CD4-positive, alpha-beta memory T cell (primary cell): ENCODE measurements at regions not wholly inside any gene's neighbourhood (a gene's known extent, or its start where the extent isn't known, plus 50 kb on each side); places are given as distances from the start of the nearest gene placed in this dataset.

Experiments
- CTCF ChIA-PET: fragments of 350-600 bp; sonication (Branson Sonifier 250); formaldehyde crosslinking; loops from one replicate; lab custom pipeline; 2021; ENCODE audit warnings: inconsistent platforms; ENCODE audit not compliant: partially characterized antibody; lab: Charles Lee
- POLR2A ChIA-PET: fragments of 350-600 bp; sonication (Branson Sonifier 250); formaldehyde crosslinking; loops from one replicate; lab custom pipeline; 2021; ENCODE audit not compliant: partially characterized antibody; lab: Charles Lee
- DNase-seq, 5 donors: peaks; one replicate each; pipeline versions ENCODE4 v3.0.0 to v3.0.0-alpha.2; 2020 to 2022; ENCODE audit warnings: mixed read lengths in 1 of 5
- H3K27ac ChIP-seq: one replicate; pipeline ENCODE4 v1.7.0; 2013; ENCODE audit warnings: low read depth, low read length
- H3K27me3 ChIP-seq: 2 replicates; pipeline ENCODE4 v1.7.0; 2013; ENCODE audit warnings: mild to moderate bottlenecking, low read length, moderate library complexity; ENCODE audit not compliant: insufficient read depth
- H3K36me3 ChIP-seq: 2 replicates; pipeline ENCODE4 v1.7.0; 2013; ENCODE audit warnings: mild to moderate bottlenecking, low read length, moderate library complexity; ENCODE audit not compliant: insufficient read depth
- H3K4me1 ChIP-seq: 2 replicates; pipeline ENCODE4 v1.7.0; 2013; ENCODE audit warnings: mild to moderate bottlenecking, low read length, moderate library complexity; ENCODE audit not compliant: insufficient read depth
- H3K4me3 ChIP-seq, 2 donors: one replicate each; pipeline ENCODE4 v1.7.0; 2013; ENCODE audit warnings: low read length in 2 of 2, mild to moderate bottlenecking in 1 of 2
- H3K9me3 ChIP-seq, 2 donors: one replicate each; pipeline ENCODE4 v1.7.0; 2013; ENCODE audit warnings: low read length in 2 of 2, control low read depth in 1 of 2; ENCODE audit not compliant: control insufficient read depth in 1 of 2
- H3K27ac Mint-ChIP-seq, 7 donors: one replicate each; pipeline ENCODE4 v1.8.0; 2020 to 2021; ENCODE audit warnings: mixed read lengths in 7 of 7, mild to moderate bottlenecking in 6 of 7, inconsistent platforms in 3 of 7, moderate library complexity in 3 of 7
- H3K27me3 Mint-ChIP-seq, 2 donors: one replicate each; pipeline ENCODE4 v1.8.0; 2020 to 2021; ENCODE audit warnings: mixed read lengths in 2 of 2
- H3K36me3 Mint-ChIP-seq, 2 donors: one replicate each; pipeline ENCODE4 v1.8.0; 2020 to 2021; ENCODE audit warnings: mixed read lengths in 2 of 2, inconsistent platforms in 1 of 2, mild to moderate bottlenecking in 1 of 2
- H3K4me1 Mint-ChIP-seq, 4 donors: one replicate each; pipeline ENCODE4 v1.8.0; 2020 to 2021; ENCODE audit warnings: mixed read lengths in 4 of 4, mild to moderate bottlenecking in 1 of 4
- H3K4me3 Mint-ChIP-seq, 8 donors: one replicate each; pipeline ENCODE4 v1.8.0; 2020 to 2021; ENCODE audit warnings: mixed read lengths in 8 of 8, mild to moderate bottlenecking in 7 of 8, moderate library complexity in 6 of 8, inconsistent platforms in 3 of 8
- H3K9me3 Mint-ChIP-seq, 8 donors: one replicate each; pipeline ENCODE4 v1.8.0; 2020 to 2021; ENCODE audit warnings: mixed read lengths in 8 of 8, mild to moderate bottlenecking in 5 of 8, inconsistent platforms in 3 of 8, moderate library complexity in 1 of 8
- intact Hi-C: fragments of 100-400 bp; cut with micrococcal nuclease; formaldehyde crosslinking; loops from one replicate; pipeline ENCODE4 v1.15.1; 2023

GRCh38 chr6:144352331-144352730 lies 67.2 kb downstream of the UTRN start:
- peaks cover 9 to 13% of the 10 kb centered on the region in 2 donors for H3K36me3 Mint-ChIP-seq
- no peaks in the 10 kb centered on the region for H3K9me3 ChIP-seq
- H3K27me3 Mint-ChIP-seq, result no peaks in the 10 kb centered on the region
- peak overlapping the region; percentile 61 for H3K27ac ChIP-seq
- H3K4me3 Mint-ChIP-seq, result peak overlapping the region; percentile 76 to 87 (median 82)
- H3K9me3 Mint-ChIP-seq, result no peaks in the 10 kb centered on the region
- ChIA-PET POLR2A (interaction anchor here (1.3 to 6.0 kb wide), 3 partner anchors 10 to 66 kb away, joined by 3 to 44 read pairs (median 7); no protein-coding TSS in a partner anchor), CTCF (interaction anchor here (0.8 to 1.3 kb wide), 4 partner anchors 8 to 133 kb away, joined by 3 to 4 read pairs (median 4); no protein-coding TSS in a partner anchor)
- peak overlapping the region; percentile 89 to 97 (median 93) for H3K27ac Mint-ChIP-seq
- H3K4me1 ChIP-seq, result peaks cover 96% of the 10 kb centered on the region
- H3K27me3 ChIP-seq, result no peaks in the 10 kb centered on the region
- DNase-seq, result no peak
- H3K4me1 Mint-ChIP-seq, result peaks cover 62 to 94% (median 76%) of the 10 kb centered on the region in 4 donors
- intact Hi-C loops, result loop anchor here (5.0 kb wide), 3 partner anchors 35 to 130 kb away; no protein-coding TSS in a partner anchor
- peaks cover 3% of the 10 kb centered on the region for H3K36me3 ChIP-seq
- H3K4me3 ChIP-seq, result peak overlapping the region; percentile 3 to 23

GRCh38 chr6:144353871-144354314 lies 68.8 kb downstream of the UTRN start:
- peaks cover 4 to 7% of the 10 kb centered on the region in 2 donors for H3K36me3 Mint-ChIP-seq
- Histone ChIP-seq H3K27ac (peak overlapping the region; percentile 61), H3K36me3 (peaks cover 5% of the 10 kb centered on the region), H3K4me1 (peaks cover 94% of the 10 kb centered on the region), H3K27me3 (no peaks in the 10 kb centered on the region), H3K9me3 (no peaks in the 10 kb centered on the region), H3K4me3 (no peak overlapping the region)
- H3K27me3 Mint-ChIP-seq, result no peaks in the 10 kb centered on the region
- peak overlapping the region; percentile 89 to 97 (median 94) for H3K27ac Mint-ChIP-seq
- DNase-seq, result peak; percentile 47 to 60 (median 47)
- intact Hi-C loops, result loop anchor here (1.0 to 5.0 kb wide), 4 partner anchors 10 to 128 kb away; no protein-coding TSS in a partner anchor
- no peaks in the 10 kb centered on the region for H3K9me3 Mint-ChIP-seq
- peak overlapping the region; percentile 74 to 88 (median 81) for H3K4me3 Mint-ChIP-seq
- H3K4me1 Mint-ChIP-seq, result peaks cover 58 to 94% (median 73%) of the 10 kb centered on the region in 4 donors
- CTCF ChIA-PET, result interaction anchor here (1.4 to 1.7 kb wide), 2 partner anchors 10 to 31 kb away, joined by 4 to 5 read pairs; no protein-coding TSS in a partner anchor
- POLR2A ChIA-PET, result interaction anchor here (1.1 to 6.0 kb wide), 4 partner anchors 8 to 114 kb away, joined by 3 to 44 read pairs (median 4); no protein-coding TSS in a partner anchor

- Mint-ChIP-seq H3K4me3 (peak overlapping the region in 1 of 8 donors; percentile 7), H3K4me1 (peaks cover 54 to 93% (median 72%) of the 10 kb centered on the region in 4 donors), H3K36me3 (peaks cover 7 to 18% of the 10 kb centered on the region in 2 donors), H3K27me3 (no peaks in the 10 kb centered on the region), H3K9me3 (no peaks in the 10 kb centered on the region), H3K27ac (peak overlapping the region in 1 of 7 donors; percentile 73)
- ChIA-PET POLR2A (no interaction called here), CTCF (no interaction called here)
- DNase-seq, result no peak
- no peaks in the 10 kb centered on the region for H3K9me3 ChIP-seq
- H3K4me3 ChIP-seq, result no peak overlapping the region
- intact Hi-C loops, result no loop called here
- H3K27me3 ChIP-seq, result no peaks in the 10 kb centered on the region
- no peak overlapping the region for H3K27ac ChIP-seq
- peaks cover 5% of the 10 kb centered on the region for H3K36me3 ChIP-seq
- H3K4me1 ChIP-seq, result peaks cover 87% of the 10 kb centered on the region
Observed at GRCh38 chr6:144359783-144360182, 74.6 kb downstream of the UTRN start.

GRCh38 chr6:144360401-144360800 lies 75.3 kb downstream of the UTRN start:
- Mint-ChIP-seq H3K4me1 (peaks cover 53 to 95% (median 73%) of the 10 kb centered on the region in 4 donors), H3K4me3 (peak overlapping the region in 3 of 8 donors; percentile 11 to 39 (median 28)), H3K27ac (peak overlapping the region in 5 of 7 donors; percentile 63 to 85 (median 68)), H3K36me3 (peaks cover 10 to 21% of the 10 kb centered on the region in 2 donors), H3K9me3 (no peaks in the 10 kb centered on the region), H3K27me3 (no peaks in the 10 kb centered on the region)
- Histone ChIP-seq H3K4me1 (peaks cover 85% of the 10 kb centered on the region), H3K4me3 (no peak overlapping the region), H3K9me3 (no peaks in the 10 kb centered on the region), H3K27me3 (no peaks in the 10 kb centered on the region), H3K36me3 (peaks cover 5% of the 10 kb centered on the region), H3K27ac (no peak overlapping the region)
- intact Hi-C loops, result no loop called here
- ChIA-PET POLR2A (no interaction called here), CTCF (interaction anchor here (1.4 kb wide), 1 partner anchor 26 kb away, joined by 3 read pairs; no protein-coding TSS in a partner anchor)
- no peak for DNase-seq

GRCh38 chr6:144361016-144361415 lies 75.9 kb downstream of the UTRN start:
- no peak for DNase-seq
- no peak overlapping the region for H3K27ac ChIP-seq
- no peaks in the 10 kb centered on the region for H3K27me3 Mint-ChIP-seq
- peaks cover 5% of the 10 kb centered on the region for H3K36me3 ChIP-seq
- H3K4me3 ChIP-seq, result no peak overlapping the region
- H3K27ac Mint-ChIP-seq, result peak overlapping the region in 4 of 7 donors; percentile 8 to 73 (median 64)
- H3K27me3 ChIP-seq, result no peaks in the 10 kb centered on the region
- H3K4me3 Mint-ChIP-seq, result peak overlapping the region in 2 of 8 donors; percentile 18 to 28
- ChIA-PET POLR2A (no interaction called here), CTCF (interaction anchor here (1.4 kb wide), 1 partner anchor 27 kb away, joined by 3 read pairs; no protein-coding TSS in a partner anchor)
- H3K36me3 Mint-ChIP-seq, result peaks cover 10 to 23% of the 10 kb centered on the region in 2 donors
- H3K4me1 Mint-ChIP-seq, result peaks cover 56 to 94% (median 75%) of the 10 kb centered on the region in 4 donors
- no peaks in the 10 kb centered on the region for H3K9me3 Mint-ChIP-seq
- peaks cover 82% of the 10 kb centered on the region for H3K4me1 ChIP-seq
- intact Hi-C loops, result no loop called here
- H3K9me3 ChIP-seq, result no peaks in the 10 kb centered on the region

GRCh38 chr6:144362042-144363018 lies 77.2 kb downstream of the UTRN start:
- Mint-ChIP-seq H3K36me3 (peaks cover 15 to 25% of the 10 kb centered on the region in 2 donors), H3K9me3 (no peaks in the 10 kb centered on the region), H3K27me3 (no peaks in the 10 kb centered on the region), H3K27ac (peak overlapping the region in 4 of 7 donors; percentile 24 to 76 (median 54)), H3K4me3 (peak overlapping the region in 2 of 8 donors; percentile 36 to 64), H3K4me1 (peaks cover 56 to 91% (median 74%) of the 10 kb centered on the region in 4 donors)
- ChIA-PET POLR2A (interaction anchor here (0.7 kb wide), 1 partner anchor 8 kb away, joined by 3 read pairs; no protein-coding TSS in a partner anchor), CTCF (no interaction called here)
- Histone ChIP-seq H3K4me1 (peaks cover 78% of the 10 kb centered on the region), H3K27me3 (no peaks in the 10 kb centered on the region), H3K36me3 (peaks cover 2% of the 10 kb centered on the region), H3K9me3 (no peaks in the 10 kb centered on the region), H3K4me3 (no peak overlapping the region), H3K27ac (no peak overlapping the region)
- intact Hi-C loops, result no loop called here
- DNase-seq, result no peak
